C4-2B (cell line): ENCODE measurements at regions not wholly inside any gene's neighbourhood (a gene's known extent, or its start where the extent isn't known, plus 50 kb on each side); places are given as distances from the start of the nearest gene placed in this dataset.
"Not testable (repeated sequence)": the region's sequence is repeated elsewhere in the genome, so short reads cannot be mapped to it uniquely, and the experiment has no call there.

Source experiments
- H3K27ac ChIP-seq: fragments of 450-650 bp; 2 replicates; pipeline ENCODE4 v1.5.1; 2017
- ZFX ChIP-seq: fragments of 450-650 bp; IDR thresholded peaks from 2 replicates; pipeline ENCODE4 v1.6.1; 2017
- TF ChIP-seq, protein P1 (sequence below): fragments of 450-650 bp; conservative IDR thresholded peaks from 2 replicates; pipeline ENCODE4 v1.5.1; 2017; ENCODE audit warnings: mild to moderate bottlenecking

DNA sequence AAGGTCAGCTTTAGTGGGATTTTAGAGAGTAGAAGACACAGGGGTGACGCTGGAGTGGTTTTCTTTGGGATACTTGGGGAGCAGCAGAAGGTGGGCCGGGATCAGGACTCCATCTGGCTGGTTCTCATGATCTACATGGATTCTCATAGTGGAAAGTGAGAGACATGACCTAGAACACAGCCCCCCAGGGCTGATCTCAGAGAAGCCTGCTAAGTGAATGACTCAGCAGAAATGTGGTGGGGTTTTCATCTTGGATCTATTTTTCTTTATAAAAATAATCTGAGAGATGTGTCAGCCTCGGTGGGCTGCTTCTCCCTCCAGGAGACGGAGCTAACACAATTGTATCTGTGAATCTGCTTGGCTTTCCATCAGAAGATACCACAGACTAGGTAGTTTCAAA is 484.4 kb downstream of the TMEM121 start:
- TF ChIP-seq, protein P1, sequence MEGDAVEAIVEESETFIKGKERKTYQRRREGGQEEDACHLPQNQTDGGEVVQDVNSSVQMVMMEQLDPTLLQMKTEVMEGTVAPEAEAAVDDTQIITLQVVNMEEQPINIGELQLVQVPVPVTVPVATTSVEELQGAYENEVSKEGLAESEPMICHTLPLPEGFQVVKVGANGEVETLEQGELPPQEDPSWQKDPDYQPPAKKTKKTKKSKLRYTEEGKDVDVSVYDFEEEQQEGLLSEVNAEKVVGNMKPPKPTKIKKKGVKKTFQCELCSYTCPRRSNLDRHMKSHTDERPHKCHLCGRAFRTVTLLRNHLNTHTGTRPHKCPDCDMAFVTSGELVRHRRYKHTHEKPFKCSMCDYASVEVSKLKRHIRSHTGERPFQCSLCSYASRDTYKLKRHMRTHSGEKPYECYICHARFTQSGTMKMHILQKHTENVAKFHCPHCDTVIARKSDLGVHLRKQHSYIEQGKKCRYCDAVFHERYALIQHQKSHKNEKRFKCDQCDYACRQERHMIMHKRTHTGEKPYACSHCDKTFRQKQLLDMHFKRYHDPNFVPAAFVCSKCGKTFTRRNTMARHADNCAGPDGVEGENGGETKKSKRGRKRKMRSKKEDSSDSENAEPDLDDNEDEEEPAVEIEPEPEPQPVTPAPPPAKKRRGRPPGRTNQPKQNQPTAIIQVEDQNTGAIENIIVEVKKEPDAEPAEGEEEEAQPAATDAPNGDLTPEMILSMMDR: no peak
- no peak for TF ChIP-seq ZFX
- H3K27ac ChIP-seq: no peak overlapping the region

DNA sequence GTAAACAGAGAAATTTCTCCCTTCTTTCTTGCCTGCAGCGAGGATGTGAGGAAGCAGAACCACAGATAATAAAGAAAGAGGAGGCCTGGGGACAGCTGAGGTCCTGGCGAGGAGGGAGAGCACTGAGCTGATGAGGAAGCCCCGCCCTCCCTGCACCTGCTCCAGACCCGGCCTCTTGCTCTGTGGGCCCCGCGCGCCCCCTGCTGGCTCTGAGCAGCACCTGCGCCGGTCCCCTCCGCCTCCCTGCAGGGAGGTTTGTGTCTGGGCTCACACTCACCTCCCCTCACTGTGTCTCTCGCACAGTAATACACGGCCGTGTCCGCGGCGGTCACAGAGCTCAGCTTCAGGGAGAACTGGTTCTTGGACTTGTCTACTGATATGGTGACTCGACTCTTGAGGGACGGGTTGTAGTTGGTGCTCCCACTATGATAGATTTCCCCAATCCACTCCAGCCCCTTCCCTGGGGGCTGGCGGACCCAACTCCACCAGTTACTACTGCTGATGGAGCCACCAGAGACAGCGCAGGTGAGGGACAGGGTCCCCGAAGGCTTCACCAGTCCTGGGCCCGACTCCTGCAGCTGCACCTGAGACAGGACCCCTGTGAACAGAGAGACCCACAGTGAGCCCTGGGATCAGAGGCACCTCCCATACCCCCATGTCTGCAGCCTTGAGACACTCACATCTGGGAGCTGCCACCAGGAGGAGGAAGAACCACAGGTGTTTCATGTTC is 485.4 kb downstream of the TMEM121 start:
- H3K27ac ChIP-seq: not testable (repeated sequence)
- TF ChIP-seq, protein P1: peak; percentile 83

DNA sequence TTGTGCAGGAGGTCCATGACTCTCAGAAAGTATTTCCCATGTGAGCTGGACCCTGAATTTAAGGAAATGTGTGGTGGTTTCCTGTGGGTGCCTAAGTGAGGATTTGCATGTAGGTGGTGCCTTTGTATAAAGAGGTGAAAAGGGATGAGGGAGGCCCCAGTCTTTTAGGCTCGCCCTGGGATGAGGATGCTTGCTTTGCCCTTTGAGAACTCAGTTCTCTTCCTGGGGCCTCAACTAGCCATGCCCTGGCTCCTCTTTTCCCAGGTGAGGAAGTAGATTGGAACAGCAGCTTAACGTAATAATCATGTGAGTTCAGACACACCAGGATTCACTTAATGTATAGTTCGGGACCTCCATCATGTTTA is 486.0 kb downstream of the TMEM121 start:
- not testable (repeated sequence) for H3K27ac ChIP-seq

DNA sequence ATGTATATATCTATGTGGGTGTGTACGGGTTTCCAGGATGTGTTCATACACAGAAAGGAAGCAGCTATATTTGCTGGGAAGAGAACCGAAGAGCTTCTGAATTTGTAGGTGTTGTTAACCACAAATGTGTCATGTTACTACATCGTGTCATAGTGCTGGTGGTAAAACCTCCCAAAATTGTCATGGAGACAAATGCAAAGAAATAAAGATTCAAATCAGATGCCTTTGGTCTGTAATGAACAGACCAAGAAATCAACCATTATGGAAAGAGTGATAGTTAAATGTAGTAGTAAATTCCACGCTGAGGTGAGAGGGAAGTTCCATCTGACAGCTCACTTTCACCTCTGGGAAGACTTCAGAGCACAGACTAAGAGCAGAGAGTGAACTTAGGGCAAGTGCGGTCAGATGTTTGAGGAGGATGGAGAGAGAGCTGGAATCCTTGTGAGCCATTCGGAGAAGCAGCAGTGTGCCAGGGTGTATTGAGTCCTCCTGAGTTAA is 487.5 kb downstream of the TMEM121 start:
- H3K27ac ChIP-seq: no peak overlapping the region
- TF ChIP-seq, protein P1: no peak
- no peak for TF ChIP-seq ZFX

DNA sequence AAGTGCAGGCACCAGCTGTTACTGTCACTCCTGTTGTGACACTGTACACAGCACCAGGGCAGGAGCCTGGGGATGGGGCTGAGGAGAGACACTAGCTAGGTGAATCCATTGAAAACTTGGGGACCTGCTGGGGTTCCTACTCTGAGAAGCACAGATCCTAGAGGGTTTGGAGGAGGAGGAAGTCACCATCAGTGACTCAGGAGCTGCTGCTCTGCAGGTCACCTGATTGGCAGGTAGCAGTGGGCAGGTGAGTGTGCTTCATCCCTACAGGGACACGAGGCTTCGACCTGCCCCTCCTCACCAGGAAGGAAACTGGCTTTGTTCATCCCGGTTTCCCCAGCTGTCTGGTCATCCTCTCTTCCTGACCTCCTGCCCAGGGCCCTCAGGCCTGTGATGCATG is 491.6 kb downstream of the TMEM121 start:
- not testable (repeated sequence) for H3K27ac ChIP-seq

DNA sequence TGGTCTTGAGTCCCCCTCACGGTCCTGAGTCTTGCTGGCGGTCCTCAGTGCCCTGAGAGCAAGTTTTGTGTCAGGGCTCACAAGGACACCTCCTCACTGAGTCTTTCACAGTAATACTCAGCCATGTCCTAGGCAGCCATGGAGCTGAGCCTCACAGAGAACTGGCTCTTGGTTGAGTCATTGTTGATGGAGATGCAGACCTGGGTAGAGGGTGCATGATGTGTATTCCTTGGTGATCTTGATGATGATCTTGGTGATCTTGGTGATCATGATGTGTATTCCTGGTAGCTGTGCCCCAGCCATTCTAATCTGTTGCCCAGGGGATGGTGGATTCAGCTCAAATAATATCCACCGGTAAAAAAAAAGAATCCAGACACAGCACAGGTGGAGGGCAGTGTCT is 495.4 kb downstream of the TMEM121 start:
- no peak overlapping the region for H3K27ac ChIP-seq
- TF ChIP-seq, protein P1: no peak
- no peak for TF ChIP-seq ZFX

DNA sequence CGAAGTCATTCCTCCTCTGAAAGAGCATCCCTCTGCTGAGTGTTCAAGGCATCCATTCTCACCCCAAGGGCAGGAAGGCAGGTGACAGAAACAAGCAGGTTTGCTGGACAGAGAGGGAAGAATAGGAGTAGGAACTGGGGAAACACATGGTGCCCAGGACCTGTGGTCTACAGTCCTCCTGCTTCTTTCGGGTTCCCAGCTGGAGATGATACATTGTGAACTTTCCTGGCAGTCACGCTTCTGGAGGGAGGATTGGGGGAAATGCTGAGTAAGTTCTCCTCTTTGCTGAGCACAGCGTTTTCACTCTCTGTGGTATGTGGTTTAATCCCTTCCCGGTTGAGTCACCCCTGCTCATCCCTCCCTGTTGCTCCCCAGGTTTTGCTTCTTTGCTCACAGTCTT is 496.3 kb downstream of the TMEM121 start:
- not testable (repeated sequence) for H3K27ac ChIP-seq

DNA sequence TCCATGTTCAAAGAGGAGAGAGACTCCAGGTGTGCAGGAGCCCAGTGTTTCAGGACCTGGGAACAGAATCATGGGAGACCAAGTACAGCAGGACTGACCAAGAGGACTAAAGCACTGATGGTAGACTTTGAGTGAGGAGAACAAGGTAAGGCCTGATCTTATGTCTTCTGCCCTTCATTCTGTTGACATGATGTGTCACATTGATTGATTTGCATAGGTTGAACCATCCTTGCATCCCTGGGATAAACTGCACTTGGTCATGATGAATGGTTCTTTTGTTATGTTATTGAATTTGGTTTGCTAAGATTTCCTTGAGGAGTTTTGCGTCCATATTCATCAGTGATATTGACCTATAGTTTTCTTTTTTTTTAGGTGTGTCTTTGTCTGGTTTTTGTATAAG is 497.0 kb downstream of the TMEM121 start:
- H3K27ac ChIP-seq: no peak overlapping the region
- TF ChIP-seq ZFX: no peak
- TF ChIP-seq, protein P1: no peak

DNA sequence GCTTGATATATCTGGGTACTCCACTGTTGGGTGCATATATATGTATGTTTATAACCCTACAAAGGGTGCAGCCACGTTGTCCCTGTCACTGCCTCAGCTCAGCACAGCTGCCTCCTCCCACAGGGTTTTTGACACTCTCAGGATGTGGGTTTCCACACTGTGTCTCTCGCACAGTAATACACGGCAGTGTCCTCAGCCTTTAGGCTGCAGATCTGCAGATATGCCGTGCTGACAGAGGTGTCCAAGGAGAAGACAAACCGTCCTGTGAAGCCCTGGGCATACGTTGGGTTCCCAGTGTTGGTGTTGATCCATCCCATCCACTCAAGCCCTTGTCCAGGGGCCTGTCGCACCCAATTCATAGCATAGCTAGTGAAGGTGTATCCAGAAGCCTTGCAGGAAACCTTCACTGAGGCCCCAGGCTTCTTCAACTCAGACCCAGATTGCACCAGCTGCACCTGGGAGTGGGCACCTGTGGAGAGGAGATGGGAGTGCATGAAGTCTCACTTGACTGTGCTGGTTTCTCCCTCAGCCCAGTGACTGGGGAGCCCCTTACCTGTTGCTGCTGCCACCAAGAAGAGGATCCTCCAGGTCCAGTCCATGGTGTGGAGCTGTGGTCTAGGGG is 498.7 kb downstream of the TMEM121 start:
- no peak overlapping the region for H3K27ac ChIP-seq
- TF ChIP-seq, protein P1: no peak
